T-helper 2 cell (primary cell): ENCODE measurements at regions not wholly inside any gene's neighbourhood (a gene's known extent, or its start where the extent isn't known, plus 50 kb on each side); places are given as distances from the start of the nearest gene placed in this dataset.
"Not testable (repeated sequence)": the region's sequence is repeated elsewhere in the genome, so short reads cannot be mapped to it uniquely, and the experiment has no call there.

Experiments used
- DNase-seq, 5 experiments: peaks; one replicate each; pipeline versions ENCODE4 v3.0.0 to v3.0.0-alpha.2; 2012 to 2022

- DNase-seq: no peak
These were observed 386.1 kb upstream of the HS3ST1 start for GRCh38 chr4:11814758-11815157.

GRCh38 chr4:11813951-11814446 lies 385.3 kb upstream of the HS3ST1 start:
- DNase-seq: no peak

- not testable (repeated sequence) for DNase-seq
These were observed 382.8 kb upstream of the HS3ST1 start for GRCh38 chr4:11811521-11811920.

GRCh38 chr4:11805842-11806241 lies 377.1 kb upstream of the HS3ST1 start:
- DNase-seq: no peak

- no peak for DNase-seq
These were observed 373.1 kb upstream of the HS3ST1 start for GRCh38 chr4:11801466-11802446.

GRCh38 chr4:11799196-11799595 lies 370.5 kb upstream of the HS3ST1 start:
- DNase-seq: no peak

- DNase-seq: no peak
These were observed 363.1 kb upstream of the HS3ST1 start for GRCh38 chr4:11791797-11792196.

GRCh38 chr4:11790230-11790629 lies 361.5 kb upstream of the HS3ST1 start:
- DNase-seq: no peak

GRCh38 chr4:11783588-11783987 lies 354.9 kb upstream of the HS3ST1 start:
- no peak for DNase-seq

- no peak for DNase-seq
These were observed 354.2 kb upstream of the HS3ST1 start for GRCh38 chr4:11782859-11783258.

- no peak for DNase-seq
These were observed 348.8 kb upstream of the HS3ST1 start for GRCh38 chr4:11777447-11777846.

GRCh38 chr4:11774346-11774745 lies 345.7 kb upstream of the HS3ST1 start:
- DNase-seq: no peak

- DNase-seq: no peak
These were observed 345.1 kb upstream of the HS3ST1 start for GRCh38 chr4:11773798-11774197.

- DNase-seq: no peak
These were observed 340.7 kb upstream of the HS3ST1 start for GRCh38 chr4:11769434-11769833.

- no peak for DNase-seq
These were observed 339.7 kb upstream of the HS3ST1 start for GRCh38 chr4:11768251-11768972.

- DNase-seq: peak in 1 of 5 experiments; percentile 21
These were observed 337.3 kb upstream of the HS3ST1 start for GRCh38 chr4:11765849-11766453.

- DNase-seq: no peak
These were observed 319.6 kb upstream of the HS3ST1 start for GRCh38 chr4:11748164-11748872.

GRCh38 chr4:11746734-11747133 lies 318.0 kb upstream of the HS3ST1 start:
- DNase-seq: no peak

GRCh38 chr4:11743976-11744375 lies 315.3 kb upstream of the HS3ST1 start:
- no peak for DNase-seq

GRCh38 chr4:11743236-11743635 lies 314.5 kb upstream of the HS3ST1 start:
- no peak for DNase-seq

- DNase-seq: no peak
These were observed 312.5 kb upstream of the HS3ST1 start for GRCh38 chr4:11741190-11741652.

GRCh38 chr4:11739992-11740391 lies 311.3 kb upstream of the HS3ST1 start:
- DNase-seq: no peak
